B cell (primary cell): ENCODE measurements at regions not wholly inside any gene's neighbourhood (a gene's known extent, or its start where the extent isn't known, plus 50 kb on each side); places are given as distances from the start of the nearest gene placed in this dataset.

Source experiments
- ATAC-seq: fragments of 200-7000 bp; cut with Tn5 transposase; one replicate; pipeline ENCODE4 v1.10.0; 2021; ENCODE audit warnings: low read depth, mild to moderate bottlenecking, moderate number of reproducible peaks, moderate library complexity
- CTCF ChIA-PET: fragments of 350-600 bp; sonication (Branson Sonifier 250); formaldehyde crosslinking; loops from one replicate; lab custom pipeline; 2021; ENCODE audit warnings: antibody characterized with exemption, inconsistent platforms; lab: Charles Lee
- POLR2A ChIA-PET: fragments of 350-600 bp; sonication (Branson Sonifier 250); formaldehyde crosslinking; loops from one replicate; lab custom pipeline; 2021; ENCODE audit warnings: antibody characterized with exemption; lab: Charles Lee
- DNase-seq: peaks from one replicate; pipeline ENCODE4 v3.0.0; 2013
- H2AFZ ChIP-seq: 2 replicates; pipeline ENCODE4 v1.6.1; 2012; ENCODE audit warnings: mild to moderate bottlenecking, low read depth, low read length; ENCODE audit not compliant: insufficient read depth, poor library complexity, severe bottlenecking
- H3K27ac ChIP-seq, 2 donors: 1 replicate in 1 of 2; 2 replicates in 1 of 2; pipeline ENCODE4 v1.5.1; 2012 to 2013; ENCODE audit warnings: low read length in 2 of 2, mild to moderate bottlenecking in 2 of 2, moderate library complexity in 1 of 2
- H3K27me3 ChIP-seq, 4 experiments: fragments of 200-600 bp in 1 of 4; sonication (generic) in 1 of 4; replicated peaks in 1 of 4; 1 replicate in 2 of 4; 2 replicates in 2 of 4; pipeline versions ENCODE4 v1.6.1 to v1.7.0; 2013 to 2016; ENCODE audit warnings: low read length in 3 of 4, mild to moderate bottlenecking in 2 of 4, mixed read lengths in 1 of 4, moderate library complexity in 1 of 4; ENCODE audit not compliant: insufficient read depth in 4 of 4, control insufficient read depth in 3 of 4; ENCODE audit errors: control extremely low read depth in 1 of 4
- H3K36me3 ChIP-seq, 2 experiments: replicated peaks in 1 of 2; 1 replicate in 1 of 2; 2 replicates in 1 of 2; pipeline versions ENCODE4 v1.6.1 to v1.7.1; 2013; ENCODE audit warnings: low read length in 1 of 2; ENCODE audit not compliant: insufficient read depth in 2 of 2, control insufficient read depth in 1 of 2; ENCODE audit errors: control extremely low read depth in 1 of 2, extremely low read depth in 1 of 2
- H3K4me1 ChIP-seq, 2 donors: fragments of 200-600 bp in 1 of 2; sonication (generic) in 1 of 2; 1 replicate in 1 of 2; 2 replicates in 1 of 2; pipeline versions ENCODE4 v1.5.1 to v1.6.1; 2013 to 2017; ENCODE audit warnings: low read length in 2 of 2; ENCODE audit not compliant: control insufficient read depth in 2 of 2, insufficient read depth in 2 of 2
- H3K4me2 ChIP-seq: replicated peaks from 2 replicates; pipeline ENCODE3; 2012; ENCODE audit warnings: mild to moderate bottlenecking, low read depth, low read length; ENCODE audit not compliant: poor library complexity, severe bottlenecking
- H3K4me3 ChIP-seq, 5 experiments: fragments of 200-600 bp in 1 of 5; sonication (generic) in 1 of 5; 1 replicate in 3 of 5; 2 replicates in 2 of 5; pipeline versions ENCODE4 v1.5.1 to v1.7.0; 2011 to 2016; ENCODE audit warnings: low read length in 4 of 5, mild to moderate bottlenecking in 4 of 5, low read depth in 2 of 5, control low read depth in 1 of 5, moderate library complexity in 1 of 5; ENCODE audit not compliant: insufficient read depth in 1 of 5; ENCODE audit errors: control extremely low read depth in 1 of 5, extremely low read depth in 1 of 5
- H3K79me2 ChIP-seq: fragments of 200-600 bp; sonication (generic); one replicate; pipeline ENCODE4 v1.6.0; 2016; ENCODE audit warnings: low read length; ENCODE audit not compliant: control insufficient read depth, insufficient read depth
- H3K9ac ChIP-seq: fragments of 200-600 bp; sonication (generic); 2 replicates; pipeline ENCODE4 v1.6.1; 2017; ENCODE audit warnings: mild to moderate bottlenecking, low read length, moderate library complexity
- H3K9me3 ChIP-seq, 3 donors: one replicate each; pipeline versions ENCODE4 v1.6.1 to v1.7.1; 2013; ENCODE audit warnings: low read length in 2 of 3; ENCODE audit not compliant: control insufficient read depth in 2 of 3, insufficient read depth in 1 of 3; ENCODE audit errors: control extremely low read depth in 1 of 3
- H4K20me1 ChIP-seq: 2 replicates; pipeline ENCODE4 v1.6.0; 2012; ENCODE audit warnings: mild to moderate bottlenecking, low read length; ENCODE audit not compliant: insufficient read depth, control insufficient read depth, poor library complexity, severe bottlenecking
- H3K27ac Mint-ChIP-seq: one replicate; pipeline ENCODE4 v1.8.0; 2021; ENCODE audit warnings: mixed read lengths
- H3K27me3 Mint-ChIP-seq: one replicate; pipeline ENCODE4 v1.8.0; 2021; ENCODE audit warnings: mixed read lengths
- H3K4me1 Mint-ChIP-seq: one replicate; pipeline ENCODE4 v1.8.0; 2021; ENCODE audit warnings: mixed read lengths
- H3K4me3 Mint-ChIP-seq: one replicate; pipeline ENCODE4 v1.8.0; 2021; ENCODE audit warnings: mixed read lengths
- H3K9me3 Mint-ChIP-seq: one replicate; pipeline ENCODE4 v1.8.0; 2022; ENCODE audit warnings: mixed read lengths; ENCODE audit not compliant: insufficient read depth
- CTCF ChIP-seq: fragments of 200-600 bp; IDR thresholded peaks from one replicate; pipeline ENCODE4 v1.8.0; 2022; ENCODE audit warnings: antibody characterized with exemption, mild to moderate bottlenecking
- EZH2 ChIP-seq: IDR thresholded peaks from 2 replicates; pipeline ENCODE4 v1.6.1; 2012; ENCODE audit warnings: borderline replicate concordance, low read depth, mild to moderate bottlenecking, moderate library complexity, low read length; ENCODE audit not compliant: insufficient read depth, poor library complexity, severe bottlenecking
- WGBS: methylation state at CpG from one replicate; pipeline ENCODE4 v1.1.5; 2013; ENCODE audit warnings: missing lambda C conversion rate; ENCODE audit not compliant: insufficient coverage; 5-methylcytosine and 5-hydroxymethylcytosine counted together
- intact Hi-C: fragments of 100-400 bp; cut with micrococcal nuclease; formaldehyde crosslinking; loops from one replicate; pipeline ENCODE4 v1.10.0; 2022

GRCh38 chr2:228700638-228701037 is 519.2 kb upstream of the SPHKAP start:
- Mint-ChIP-seq H3K27ac (no peak overlapping the region), H3K4me1 (no peaks in the 10 kb centered on the region), H3K9me3 (peaks cover 5% of the 10 kb centered on the region), H3K4me3 (no peak overlapping the region), H3K27me3 (no peaks in the 10 kb centered on the region)
- Histone ChIP-seq H3K9ac (no peak overlapping the region), H3K4me3 (no peak overlapping the region), H3K9me3 (no peaks in the 10 kb centered on the region), H3K36me3 (no peaks in the 10 kb centered on the region), H3K4me2 (no peak overlapping the region), H3K27ac (no peak overlapping the region), H3K27me3 (no peaks in the 10 kb centered on the region), H3K4me1 (no peaks in the 10 kb centered on the region), H3K79me2 (no peaks in the 10 kb centered on the region), H4K20me1 (no peaks in the 10 kb centered on the region), H2AFZ (no peak overlapping the region)
- ATAC-seq (no peak), DNase-seq (no peak)
- CTCF ChIA-PET, result no interaction called here
- POLR2A ChIA-PET, result no interaction called here
- intact Hi-C loops, result no loop called here
- TF ChIP-seq CTCF, result no peak
- TF ChIP-seq EZH2, result no peak
- 100% methylated on average over 3 of the region's 7 CpGs for WGBS

GRCh38 chr2:228699888-228700287 is 518.4 kb upstream of the SPHKAP start:
- Mint-ChIP-seq H3K27me3 (no peaks in the 10 kb centered on the region), H3K4me3 (no peak overlapping the region), H3K4me1 (no peaks in the 10 kb centered on the region), H3K9me3 (peaks cover 5% of the 10 kb centered on the region), H3K27ac (no peak overlapping the region)
- ChIA-PET CTCF (no interaction called here), POLR2A (no interaction called here)
- no peak for DNase-seq
- Histone ChIP-seq H3K27me3 (no peaks in the 10 kb centered on the region), H4K20me1 (no peaks in the 10 kb centered on the region), H3K9me3 (no peaks in the 10 kb centered on the region), H3K4me2 (no peak overlapping the region), H3K36me3 (no peaks in the 10 kb centered on the region), H2AFZ (no peak overlapping the region), H3K4me1 (no peaks in the 10 kb centered on the region), H3K9ac (no peak overlapping the region), H3K79me2 (no peaks in the 10 kb centered on the region), H3K27ac (no peak overlapping the region), H3K4me3 (no peak overlapping the region)
- no peak for ATAC-seq
- intact Hi-C loops, result no loop called here
- no CpG with 5 or more reads among the region's 5 CpGs for WGBS
- TF ChIP-seq EZH2 (no peak), CTCF (no peak)
